ENCODE measurements at regions not wholly inside any gene's neighbourhood (a gene's known extent, or its start where the extent isn't known, plus 50 kb on each side); places are given as distances from the start of the nearest gene placed in this dataset.

GRCh38 chr13:74930402-74931165, 551.4 kb downstream of the TBC1D4 start:
- no peak for DNase-seq

GRCh38 chr13:74929436-74929835, 552.5 kb downstream of the TBC1D4 start:
- DNase-seq: no peak

- DNase-seq: no peak
Observed at GRCh38 chr13:74927823-74928222, 554.1 kb downstream of the TBC1D4 start.

- no peak for DNase-seq
Observed at GRCh38 chr13:74922963-74923362, 559.0 kb downstream of the TBC1D4 start.

DNA sequence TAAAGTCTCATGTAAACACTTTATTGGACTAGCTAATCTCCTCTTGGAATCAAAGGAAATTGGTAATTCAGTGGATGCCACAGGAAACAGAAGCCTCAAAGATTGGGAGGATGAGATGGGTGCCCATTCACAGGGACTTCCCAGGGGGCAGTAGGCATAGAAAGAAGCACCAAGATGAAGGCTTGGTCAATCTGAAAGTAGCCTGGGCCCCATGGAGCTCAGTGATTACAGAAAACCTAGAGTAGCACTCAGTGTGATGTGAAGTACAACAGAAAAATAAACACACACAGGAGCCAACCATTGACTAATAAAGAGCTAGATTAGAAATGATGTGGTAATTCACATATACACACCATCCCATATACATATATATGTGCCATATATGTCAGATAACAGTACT, 560.6 kb downstream of the TBC1D4 start:
- no peak for DNase-seq

DNA sequence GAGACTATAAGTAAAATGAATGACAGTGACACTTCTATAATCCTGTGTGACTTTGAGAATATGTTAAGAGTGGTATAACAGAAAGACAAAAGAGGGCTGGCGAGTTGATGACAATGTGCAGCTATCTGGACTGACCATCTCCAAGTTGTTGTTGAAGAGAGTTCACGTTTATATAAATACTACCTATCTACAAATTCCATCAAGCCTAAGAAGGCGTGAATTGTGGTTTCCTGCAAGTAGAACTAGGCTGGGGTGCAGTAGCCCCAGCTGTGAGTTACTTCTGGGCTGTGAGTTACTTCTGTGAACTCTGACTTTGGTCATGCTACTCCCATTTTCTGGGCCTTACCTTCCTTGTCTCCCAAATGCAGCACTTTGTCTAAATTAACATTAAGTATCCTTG, 561.0 kb downstream of the TBC1D4 start:
- DNase-seq: no peak

DNA sequence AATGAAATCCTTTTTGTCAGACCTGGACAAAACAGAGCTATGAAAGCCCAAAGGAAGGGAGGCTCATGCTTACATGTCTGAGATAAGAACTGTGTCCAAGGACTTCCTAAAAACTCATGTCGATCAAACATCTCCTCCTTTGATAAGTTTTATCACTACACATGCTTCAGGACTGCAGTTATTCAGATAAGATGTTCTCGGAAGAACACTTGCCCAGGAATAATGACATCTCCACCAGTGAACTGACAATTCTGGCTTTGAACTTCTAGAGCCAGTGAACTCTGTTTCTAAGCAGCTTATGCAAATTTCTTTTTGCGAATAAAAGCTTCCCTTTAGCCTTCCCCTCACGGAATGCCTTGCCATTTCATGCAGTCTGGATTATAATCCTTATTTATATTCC, 561.6 kb downstream of the TBC1D4 start:
- DNase-seq: no peak

DNA sequence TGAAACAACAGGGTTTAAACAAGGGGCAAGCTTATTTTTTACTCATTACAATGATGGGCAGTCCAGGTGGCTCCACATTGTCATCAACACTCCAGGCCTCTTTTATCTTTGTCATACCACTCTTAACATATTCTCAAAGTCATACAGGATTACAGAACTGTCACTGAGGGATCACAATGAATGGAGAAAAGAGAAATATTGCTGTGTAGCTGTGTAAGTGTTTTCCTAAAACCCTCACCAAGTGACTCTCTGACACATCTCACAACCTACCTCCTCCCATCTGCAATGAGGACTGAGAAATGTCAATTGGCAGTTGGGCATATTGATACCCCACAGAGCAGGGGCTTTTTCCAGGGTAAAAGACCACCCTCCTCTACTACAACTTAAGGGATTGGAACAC, 562.1 kb downstream of the TBC1D4 start:
- no peak for DNase-seq

DNA sequence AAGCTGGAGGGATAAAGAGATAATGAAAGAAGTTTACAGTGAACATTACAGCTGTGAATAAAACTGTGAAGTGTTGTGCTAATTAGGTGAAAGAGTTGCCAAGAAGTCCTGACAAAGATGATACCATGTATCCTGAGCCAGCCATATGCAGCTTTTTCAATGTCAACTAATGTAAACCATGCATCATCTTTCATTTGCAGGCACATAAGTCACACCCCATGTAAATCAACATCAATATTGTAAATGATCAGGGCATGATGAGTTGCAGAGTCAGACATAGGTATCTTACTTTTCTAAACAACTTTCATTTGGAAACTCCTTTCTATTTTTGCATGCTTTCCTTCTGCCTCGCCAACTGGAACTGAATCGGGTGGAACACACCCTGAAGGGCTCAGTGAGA, 569.1 kb downstream of the TBC1D4 start:
- DNase-seq: no peak

DNA sequence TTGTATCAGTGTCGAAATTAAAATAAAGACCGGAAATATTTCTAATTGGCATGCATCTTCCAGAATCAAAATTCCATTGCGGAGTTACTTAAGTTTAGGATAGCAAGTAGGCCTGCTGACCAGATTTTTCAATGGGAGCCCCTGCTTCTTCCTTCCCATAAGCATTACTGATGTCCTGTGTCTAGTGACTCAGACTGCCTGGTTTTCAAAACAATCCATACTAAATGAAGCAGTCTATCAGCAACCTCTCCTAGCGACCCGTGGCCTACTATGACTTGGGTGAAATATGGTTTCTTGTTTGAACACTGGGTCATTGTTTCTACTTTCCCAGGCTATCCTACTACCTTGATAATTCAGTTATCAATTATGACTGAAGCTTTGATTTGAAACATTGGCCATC, 571.6 kb downstream of the TBC1D4 start:
- no peak for DNase-seq

DNA sequence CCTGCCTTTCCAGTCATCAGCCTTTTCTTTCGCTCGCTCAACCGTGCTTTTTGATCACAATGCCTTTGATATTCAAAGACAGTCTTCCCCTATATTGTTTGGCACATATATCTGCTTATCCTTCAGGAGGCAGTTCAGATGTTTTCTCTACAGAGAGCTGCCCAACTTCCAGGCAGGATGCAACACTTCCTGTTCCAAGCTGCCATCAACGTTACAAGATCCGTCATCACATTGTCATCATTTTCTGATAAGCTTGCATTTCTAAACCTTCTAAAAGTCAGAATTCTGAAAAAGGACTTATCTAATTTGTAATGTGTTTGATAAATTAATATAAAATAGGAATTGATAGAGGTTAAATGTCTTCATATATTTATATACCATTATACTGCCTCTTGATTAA, 574.2 kb downstream of the TBC1D4 start:
- DNase-seq: no peak

DNA sequence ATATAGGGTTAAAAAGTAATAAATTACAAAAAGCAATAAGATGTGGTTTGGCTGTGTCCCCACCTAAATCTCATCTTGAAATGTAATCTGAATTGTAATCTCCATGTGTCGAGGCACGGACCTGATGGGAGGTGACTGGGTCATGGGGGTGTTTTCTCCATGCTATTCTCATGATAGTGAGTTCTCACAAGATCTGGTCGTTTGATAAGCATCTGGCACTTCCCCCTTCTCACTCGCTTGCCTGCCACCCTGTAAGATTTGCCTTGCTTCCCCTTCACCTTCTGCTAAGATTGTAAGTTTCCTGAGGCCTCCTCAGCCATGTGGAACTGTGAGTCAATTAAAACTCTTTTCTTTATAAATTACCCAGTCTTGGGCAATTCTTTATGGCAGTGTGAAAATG, 577.4 kb downstream of the TBC1D4 start:
- DNase-seq: no peak

DNA sequence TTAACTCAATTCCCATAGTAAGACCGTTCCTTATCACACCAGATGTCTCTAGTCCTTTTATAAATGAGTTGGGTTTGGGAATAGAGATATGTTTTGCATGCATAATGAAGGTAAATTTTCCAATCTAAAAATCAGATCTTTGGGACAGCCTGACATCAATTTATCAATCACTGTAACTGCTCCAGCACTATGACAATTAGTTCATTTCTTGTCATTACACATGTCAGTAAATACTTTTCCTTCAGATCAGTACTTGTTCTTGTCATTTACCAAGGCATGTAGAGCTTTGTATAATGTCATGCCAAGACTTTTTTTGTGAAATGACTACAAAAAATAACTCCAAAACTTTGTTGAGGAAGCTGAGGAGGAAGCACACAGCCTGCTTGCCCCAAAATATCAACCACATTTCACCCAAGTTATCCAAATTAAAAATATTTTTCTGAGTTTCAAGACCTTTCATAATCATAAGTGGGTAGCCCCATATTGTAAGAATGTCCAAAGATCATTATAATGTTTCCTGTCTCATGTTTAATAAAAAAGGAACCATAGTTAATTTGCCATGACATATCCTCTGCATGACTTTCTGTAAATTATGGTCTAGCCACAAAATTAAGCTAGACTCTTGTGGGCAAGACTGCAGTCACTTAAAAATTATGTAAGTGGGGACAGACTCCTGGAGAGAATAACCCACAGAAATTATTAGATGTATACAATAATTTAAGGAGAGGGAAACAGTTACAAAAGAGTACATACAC, 586.8 kb downstream of the TBC1D4 start:
- DNase-seq: no peak

- DNase-seq: no peak
Observed at GRCh38 chr13:74892096-74892495, 589.9 kb downstream of the TBC1D4 start.

- peak; percentile 17 for DNase-seq
Observed at GRCh38 chr13:74891610-74892009, 590.4 kb downstream of the TBC1D4 start.

DNA sequence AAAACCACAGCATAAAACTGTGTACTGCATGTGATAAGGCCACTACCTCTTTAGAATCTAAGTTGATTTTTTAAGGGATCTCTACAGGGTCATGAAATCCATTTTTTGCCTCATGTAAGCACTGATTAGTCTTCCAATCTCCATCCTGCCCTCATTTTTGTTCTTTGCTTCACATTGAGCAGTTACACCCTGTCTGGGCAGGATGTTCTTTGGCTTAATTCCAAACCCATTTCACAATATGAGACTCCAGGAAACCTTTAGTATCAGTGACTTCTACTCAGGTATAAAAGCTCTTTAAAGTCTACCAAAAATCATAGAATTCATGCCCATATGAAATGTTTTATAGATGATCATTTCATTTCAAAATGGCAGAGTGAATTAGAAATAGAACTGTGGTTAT, 592.6 kb downstream of the TBC1D4 start:
- DNase-seq: peak; percentile 8

GRCh38 chr13:74886502-74886901, 595.5 kb downstream of the TBC1D4 start:
- DNase-seq: no peak

DNA sequence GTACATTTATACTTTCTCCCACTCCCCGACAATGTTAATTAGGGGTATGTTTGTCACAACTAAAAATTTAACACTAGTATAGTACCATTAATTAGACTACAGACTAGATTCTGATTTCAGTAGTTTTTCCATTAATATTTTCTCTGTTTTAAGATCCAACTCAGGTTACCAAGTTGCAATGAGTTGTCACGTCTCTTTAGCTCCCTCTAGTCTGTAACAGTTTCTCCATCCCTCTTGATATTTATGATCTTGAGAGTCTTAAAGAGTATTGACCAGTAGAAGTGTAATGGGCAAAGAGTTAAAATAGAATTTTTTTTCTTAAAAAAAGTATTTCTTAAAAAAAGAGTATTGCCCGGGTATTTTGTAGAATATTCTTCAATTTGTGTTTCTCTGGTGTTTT, 598.1 kb downstream of the TBC1D4 start:
- DNase-seq: no peak

- no peak for DNase-seq
Observed at GRCh38 chr13:74871369-74872070, 610.4 kb downstream of the TBC1D4 start.

DNA sequence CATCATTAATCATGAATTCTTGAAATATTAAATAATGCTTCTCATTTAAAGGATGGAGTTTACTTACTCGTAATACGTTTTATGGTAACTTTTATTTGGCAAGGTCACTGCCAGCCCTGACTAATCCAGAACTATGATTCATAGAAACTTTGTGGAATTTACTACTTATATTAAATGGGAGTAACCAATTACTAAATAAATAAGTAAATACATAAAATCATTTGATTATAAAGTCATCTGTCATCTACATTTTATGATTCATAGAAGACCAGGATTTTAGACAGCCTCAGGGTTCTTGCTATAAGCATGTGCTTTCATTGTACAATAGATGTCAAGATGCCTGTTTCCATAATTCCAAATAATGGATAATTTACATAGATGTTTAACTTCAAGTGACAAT, 611.1 kb downstream of the TBC1D4 start:
- no peak for DNase-seq

- no peak for DNase-seq
Observed at GRCh38 chr13:74869846-74870245, 612.1 kb downstream of the TBC1D4 start.

DNA sequence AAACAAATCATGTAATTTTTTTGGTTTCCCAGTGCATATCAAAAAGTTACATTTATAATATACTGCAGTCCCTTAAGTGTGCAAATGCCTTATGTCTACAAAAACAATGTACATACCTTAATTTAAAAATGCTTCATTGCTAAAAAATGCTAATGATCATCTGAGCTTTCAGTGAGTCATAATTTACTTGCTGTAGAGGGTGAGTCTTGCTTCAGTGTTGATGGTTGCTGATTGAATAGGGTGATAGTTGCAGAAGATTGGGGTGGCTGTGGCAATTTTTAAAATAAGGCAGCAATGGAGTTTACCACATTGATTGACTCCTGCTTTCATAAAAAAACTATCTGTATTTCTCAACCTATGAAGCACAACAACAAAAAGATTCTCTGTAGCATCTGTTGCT, 613.9 kb downstream of the TBC1D4 start:
- DNase-seq: no peak

GRCh38 chr13:74867460-74867859, 614.5 kb downstream of the TBC1D4 start:
- no peak for DNase-seq

GRCh38 chr13:74866101-74866500, 615.9 kb downstream of the TBC1D4 start:
- no peak for DNase-seq

Data from COR-L47 (cell line).